Hepatocyte (in vitro differentiated cells): ENCODE measurements at regions not wholly inside any gene's neighbourhood (a gene's known extent, or its start where the extent isn't known, plus 50 kb on each side); places are given as distances from the start of the nearest gene placed in this dataset.

ENCODE experiments used
- EZH2 ChIP-seq: fragments of 200-600 bp; sonication (generic); IDR thresholded peaks from 2 replicates; pipeline ENCODE4 v1.6.1; 2016; ENCODE audit warnings: antibody characterized with exemption, mild to moderate bottlenecking, borderline replicate concordance
- EZH2phosphoT487 ChIP-seq: fragments of 200-600 bp; sonication (generic); IDR thresholded peaks from one replicate; pipeline ENCODE4 v1.6.1; 2018; ENCODE audit warnings: antibody characterized with exemption, mild to moderate bottlenecking, low read depth, moderate library complexity; ENCODE audit not compliant: unreplicated experiment, severe bottlenecking
- TF ChIP-seq, protein P1 (sequence below): fragments of 200-600 bp; sonication (generic); IDR thresholded peaks from 2 replicates; pipeline ENCODE4 v1.5.1; 2016; ENCODE audit warnings: antibody characterized with exemption, mild to moderate bottlenecking; ENCODE audit not compliant: poor library complexity

DNA sequence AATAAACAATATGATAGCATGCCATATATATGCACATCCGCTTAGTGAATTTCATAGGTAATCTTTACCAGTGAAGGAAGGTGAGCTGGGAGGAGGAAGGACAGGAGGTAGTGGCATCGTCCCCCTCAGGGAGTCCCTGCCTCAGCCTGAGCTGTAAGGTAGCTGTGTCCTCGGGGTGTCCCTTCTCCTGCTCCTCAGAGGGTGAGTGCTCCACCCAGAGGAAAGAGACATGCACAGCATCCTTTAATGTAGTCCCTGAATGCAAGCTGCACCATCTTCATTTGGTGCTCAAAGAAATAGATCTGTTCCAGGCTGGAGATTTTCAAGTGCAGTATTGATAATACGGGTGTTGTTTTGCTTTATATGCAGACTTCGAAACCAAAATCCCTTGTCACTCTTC, 330.4 kb upstream of the SFRP2 start:
- TF ChIP-seq, protein P1, sequence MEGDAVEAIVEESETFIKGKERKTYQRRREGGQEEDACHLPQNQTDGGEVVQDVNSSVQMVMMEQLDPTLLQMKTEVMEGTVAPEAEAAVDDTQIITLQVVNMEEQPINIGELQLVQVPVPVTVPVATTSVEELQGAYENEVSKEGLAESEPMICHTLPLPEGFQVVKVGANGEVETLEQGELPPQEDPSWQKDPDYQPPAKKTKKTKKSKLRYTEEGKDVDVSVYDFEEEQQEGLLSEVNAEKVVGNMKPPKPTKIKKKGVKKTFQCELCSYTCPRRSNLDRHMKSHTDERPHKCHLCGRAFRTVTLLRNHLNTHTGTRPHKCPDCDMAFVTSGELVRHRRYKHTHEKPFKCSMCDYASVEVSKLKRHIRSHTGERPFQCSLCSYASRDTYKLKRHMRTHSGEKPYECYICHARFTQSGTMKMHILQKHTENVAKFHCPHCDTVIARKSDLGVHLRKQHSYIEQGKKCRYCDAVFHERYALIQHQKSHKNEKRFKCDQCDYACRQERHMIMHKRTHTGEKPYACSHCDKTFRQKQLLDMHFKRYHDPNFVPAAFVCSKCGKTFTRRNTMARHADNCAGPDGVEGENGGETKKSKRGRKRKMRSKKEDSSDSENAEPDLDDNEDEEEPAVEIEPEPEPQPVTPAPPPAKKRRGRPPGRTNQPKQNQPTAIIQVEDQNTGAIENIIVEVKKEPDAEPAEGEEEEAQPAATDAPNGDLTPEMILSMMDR = no peak
- TF ChIP-seq EZH2phosphoT487 = no peak
- no peak for TF ChIP-seq EZH2
